Erythroblast (primary cell): ENCODE measurements at regions not wholly inside any gene's neighbourhood (a gene's known extent, or its start where the extent isn't known, plus 50 kb on each side); places are given as distances from the start of the nearest gene placed in this dataset.

Source experiments
- DNase-seq, 2 experiments: peaks; one replicate each; lab custom pipeline; 2025; lab: John Stamatoyannopoulos, UW
- GATA1 ChIP-seq: IDR thresholded peaks from 2 replicates; pipeline ENCODE4 v1.6.1; 2011; ENCODE audit warnings: low read depth, mild to moderate bottlenecking, control low read depth, low read length, moderate library complexity
- POLR2A ChIP-seq: IDR thresholded peaks from 2 replicates; pipeline ENCODE4 v1.6.1; 2011; ENCODE audit warnings: mild to moderate bottlenecking, low read length

- TF ChIP-seq POLR2A (no peak), GATA1 (no peak)
- DNase-seq = no peak
Measured at GRCh38 chr13:54287062-54287764, 1258.6 kb downstream of the OLFM4 start.

DNA sequence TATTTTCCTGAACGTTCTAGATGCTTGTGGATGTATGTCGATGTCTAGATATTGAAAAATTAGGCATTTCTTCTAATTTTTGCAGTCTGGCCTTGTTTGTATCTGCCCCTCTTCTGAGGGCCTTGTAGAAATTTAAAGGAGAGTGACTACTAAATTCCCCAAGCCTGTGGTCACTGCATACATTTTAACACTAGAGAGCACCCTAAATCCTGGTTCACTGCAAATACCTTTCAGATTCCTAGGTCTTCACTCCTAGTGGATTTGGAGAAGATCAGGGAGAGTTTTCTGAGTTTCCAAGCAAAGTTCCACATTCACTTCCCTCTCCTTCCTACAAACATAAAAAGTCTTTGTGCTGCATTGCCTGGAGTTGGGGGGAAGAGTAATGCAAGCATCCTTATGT, 1272.5 kb downstream of the OLFM4 start:
- no peak for DNase-seq
- TF ChIP-seq GATA1 = no peak
- no peak for TF ChIP-seq POLR2A

- TF ChIP-seq POLR2A (no peak), GATA1 (no peak)
- DNase-seq = no peak
Measured at GRCh38 chr13:54305377-54305776, 1276.8 kb downstream of the OLFM4 start.

DNA sequence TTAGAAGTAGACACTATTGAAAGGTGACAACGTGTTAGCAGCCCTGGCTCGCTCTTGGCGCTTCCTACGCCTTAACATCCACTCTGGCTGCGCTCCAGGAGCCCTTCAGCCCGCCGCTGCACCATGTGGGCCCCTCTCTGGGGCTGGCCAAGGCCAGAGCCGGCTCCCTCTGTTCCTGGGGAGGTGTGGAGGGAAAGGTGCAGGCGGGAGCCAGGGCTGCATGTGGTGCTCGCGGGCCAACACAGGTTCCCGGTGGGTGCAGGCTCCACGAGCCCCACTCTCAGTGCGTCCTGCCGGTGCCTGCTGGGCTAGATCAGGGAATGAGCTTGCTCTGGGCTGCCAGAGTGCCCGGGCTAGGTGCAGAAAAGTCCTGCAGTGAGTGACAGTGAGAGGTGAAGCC, 1284.3 kb downstream of the OLFM4 start:
- TF ChIP-seq POLR2A (no peak), GATA1 (no peak)
- no peak for DNase-seq

GRCh38 chr13:54317722-54318121, 1289.1 kb downstream of the OLFM4 start:
- no peak for DNase-seq
- no peak for TF ChIP-seq GATA1
- no peak for TF ChIP-seq POLR2A

- TF ChIP-seq POLR2A (no peak), GATA1 (no peak)
- no peak for DNase-seq
Measured at GRCh38 chr13:54337540-54337939, 1308.9 kb downstream of the OLFM4 start.

- DNase-seq = no peak
- TF ChIP-seq POLR2A (no peak), GATA1 (no peak)
Measured at GRCh38 chr13:54347531-54347930, 1318.9 kb downstream of the OLFM4 start.

DNA sequence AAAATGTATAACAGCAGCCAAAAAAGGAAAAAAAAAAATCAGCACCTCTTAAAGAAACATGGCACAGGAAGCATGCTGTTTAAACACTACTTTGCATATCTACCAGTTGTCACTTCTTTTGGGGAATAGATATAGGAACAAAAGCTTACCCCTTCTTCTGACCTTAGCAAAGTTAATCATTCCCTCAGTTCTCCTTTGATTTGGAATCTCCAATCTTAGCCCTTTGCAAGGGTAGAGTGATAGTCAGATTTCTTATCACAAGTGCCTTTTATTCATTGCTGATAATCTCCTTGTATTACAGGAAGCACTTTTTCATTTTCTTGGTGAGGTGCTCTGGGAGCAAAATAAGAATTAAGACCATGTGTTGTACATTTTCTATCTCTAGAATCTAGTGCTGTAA, 1327.6 kb downstream of the OLFM4 start:
- no peak for TF ChIP-seq GATA1
- TF ChIP-seq POLR2A = no peak
- no peak for DNase-seq

DNA sequence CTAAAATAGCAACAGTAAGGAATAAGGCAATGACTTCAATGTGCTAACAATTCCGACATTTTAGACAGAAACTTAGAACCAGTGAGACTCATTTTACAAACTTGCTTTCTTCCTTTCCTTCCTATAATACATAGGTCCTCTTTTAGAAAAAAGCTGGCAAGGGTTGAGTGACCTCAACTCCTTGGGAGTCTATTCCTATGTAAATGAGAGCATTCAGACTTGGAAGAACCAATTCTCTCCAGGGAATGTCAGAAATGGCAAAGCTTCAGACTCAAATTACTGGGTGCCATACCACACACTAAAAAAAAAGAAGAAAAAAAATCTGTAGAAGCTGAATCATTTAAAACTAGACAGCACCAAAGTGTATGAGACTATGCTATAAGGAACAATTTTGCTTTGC, 1328.2 kb downstream of the OLFM4 start:
- DNase-seq = no peak
- no peak for TF ChIP-seq POLR2A
- TF ChIP-seq GATA1 = no peak

DNA sequence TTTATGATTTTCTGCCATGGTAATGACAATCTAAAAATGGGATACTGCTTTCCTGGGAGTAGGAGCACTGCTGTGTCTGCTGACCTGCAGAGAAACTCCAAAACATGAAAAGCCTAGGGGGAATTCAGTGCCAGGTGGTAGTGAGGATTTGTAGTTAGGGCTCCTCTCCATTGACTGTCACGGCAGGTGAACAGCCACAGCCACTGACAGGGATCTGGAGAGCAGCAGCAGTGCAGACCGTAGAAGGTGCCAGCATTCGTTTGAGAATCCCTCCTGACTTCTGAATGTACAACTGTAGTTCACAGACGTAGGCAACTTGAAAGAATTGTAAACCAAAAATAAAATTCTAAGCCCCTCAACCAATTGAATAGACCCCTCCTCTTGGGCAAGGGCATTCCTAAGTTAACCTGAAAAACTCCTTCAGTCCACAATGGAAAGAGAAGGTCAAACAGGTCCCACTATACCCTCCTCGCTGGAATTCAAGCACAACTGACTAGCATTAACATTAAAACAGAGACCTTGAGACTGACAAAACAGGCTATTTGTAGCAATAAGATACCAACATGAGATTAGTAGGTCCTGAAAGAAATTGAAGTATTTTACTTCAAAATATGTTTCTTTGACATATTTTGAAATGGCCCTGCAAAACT, 1328.8 kb downstream of the OLFM4 start:
- DNase-seq = no peak
- TF ChIP-seq POLR2A = no peak
- TF ChIP-seq GATA1 = no peak

- DNase-seq = no peak
- TF ChIP-seq POLR2A (no peak), GATA1 (no peak)
Measured at GRCh38 chr13:54361460-54361859, 1332.8 kb downstream of the OLFM4 start.

DNA sequence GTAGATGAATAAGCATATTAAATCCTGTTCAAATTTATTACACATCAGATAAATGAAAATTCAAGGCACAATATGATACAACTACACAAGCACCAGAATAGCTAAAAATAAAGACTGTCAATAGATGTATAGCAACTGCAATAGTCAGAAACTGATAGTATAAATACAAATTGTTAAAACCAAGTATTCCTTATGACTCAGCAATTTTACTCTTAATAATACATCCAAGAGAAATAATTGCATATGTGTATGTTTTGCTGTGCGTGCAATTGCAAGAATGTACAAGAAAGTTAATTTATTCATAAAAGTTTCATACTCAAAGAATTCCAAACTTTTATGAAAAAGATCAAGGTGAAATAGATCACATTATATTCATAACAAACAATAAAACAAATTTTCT, 1338.1 kb downstream of the OLFM4 start:
- DNase-seq = no peak
- no peak for TF ChIP-seq POLR2A
- no peak for TF ChIP-seq GATA1

- no peak for DNase-seq
- TF ChIP-seq POLR2A = no peak
- no peak for TF ChIP-seq GATA1
Measured at GRCh38 chr13:54367639-54368271, 1339.1 kb downstream of the OLFM4 start.

DNA sequence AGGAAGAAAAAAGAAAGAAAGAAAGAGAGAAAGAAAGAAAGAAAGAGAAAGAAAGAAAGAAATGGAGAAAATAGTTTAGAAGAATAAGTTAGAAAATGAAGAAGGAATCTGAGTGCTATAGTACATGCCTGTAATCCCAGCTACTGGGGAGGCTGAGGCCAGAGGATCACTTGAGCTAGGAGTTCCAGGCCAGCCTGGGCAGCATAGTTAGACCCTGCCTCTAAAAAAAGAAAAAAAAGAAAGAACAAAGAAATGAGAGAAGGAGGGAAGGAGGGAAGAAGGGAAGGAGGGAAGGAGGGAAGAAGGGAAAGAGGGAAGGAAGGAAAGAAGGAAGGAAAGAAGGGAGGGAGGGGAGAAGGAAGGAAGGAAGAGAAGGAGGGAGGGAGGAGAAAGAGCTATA, 1339.8 kb downstream of the OLFM4 start:
- DNase-seq = no peak
- TF ChIP-seq POLR2A = no peak
- TF ChIP-seq GATA1 = no peak

DNA sequence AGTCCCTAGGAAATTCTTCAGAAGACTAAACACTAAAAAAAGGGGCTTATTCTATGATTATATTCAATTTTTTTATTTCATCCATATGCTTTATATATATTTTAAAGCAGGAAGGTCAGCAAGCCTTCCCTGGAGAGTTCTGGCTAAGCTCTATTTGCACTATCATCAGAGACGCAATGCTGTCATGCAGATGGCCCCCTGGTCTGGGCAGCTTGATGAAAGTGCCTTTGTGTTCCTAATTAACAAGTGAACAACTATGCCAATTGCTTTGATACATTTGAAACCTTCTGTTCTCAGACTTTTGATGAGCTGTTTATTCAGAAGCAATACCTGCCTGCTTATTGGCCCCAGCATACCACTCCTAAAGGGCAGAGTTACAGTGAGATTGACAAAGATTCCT, 1344.6 kb downstream of the OLFM4 start:
- DNase-seq = no peak
- TF ChIP-seq POLR2A (no peak), GATA1 (no peak)

GRCh38 chr13:54379461-54379860, 1350.8 kb downstream of the OLFM4 start:
- TF ChIP-seq POLR2A (no peak), GATA1 (no peak)
- no peak for DNase-seq
